ENCODE measurements at regions not wholly inside any gene's neighbourhood (a gene's known extent, or its start where the extent isn't known, plus 50 kb on each side); places are given as distances from the start of the nearest gene placed in this dataset.

- TF ChIP-seq, protein P1, sequence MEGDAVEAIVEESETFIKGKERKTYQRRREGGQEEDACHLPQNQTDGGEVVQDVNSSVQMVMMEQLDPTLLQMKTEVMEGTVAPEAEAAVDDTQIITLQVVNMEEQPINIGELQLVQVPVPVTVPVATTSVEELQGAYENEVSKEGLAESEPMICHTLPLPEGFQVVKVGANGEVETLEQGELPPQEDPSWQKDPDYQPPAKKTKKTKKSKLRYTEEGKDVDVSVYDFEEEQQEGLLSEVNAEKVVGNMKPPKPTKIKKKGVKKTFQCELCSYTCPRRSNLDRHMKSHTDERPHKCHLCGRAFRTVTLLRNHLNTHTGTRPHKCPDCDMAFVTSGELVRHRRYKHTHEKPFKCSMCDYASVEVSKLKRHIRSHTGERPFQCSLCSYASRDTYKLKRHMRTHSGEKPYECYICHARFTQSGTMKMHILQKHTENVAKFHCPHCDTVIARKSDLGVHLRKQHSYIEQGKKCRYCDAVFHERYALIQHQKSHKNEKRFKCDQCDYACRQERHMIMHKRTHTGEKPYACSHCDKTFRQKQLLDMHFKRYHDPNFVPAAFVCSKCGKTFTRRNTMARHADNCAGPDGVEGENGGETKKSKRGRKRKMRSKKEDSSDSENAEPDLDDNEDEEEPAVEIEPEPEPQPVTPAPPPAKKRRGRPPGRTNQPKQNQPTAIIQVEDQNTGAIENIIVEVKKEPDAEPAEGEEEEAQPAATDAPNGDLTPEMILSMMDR (IDR thresholded peaks at IDR 0.05; ENCODE audit: insufficient read depth, low read depth, low read length): no peak
- no peak for TF ChIP-seq EZH2 (IDR thresholded peaks at IDR 0.05; ENCODE audit: insufficient read depth, low read length)
These were observed 544.0 kb downstream of the SPRY1 start for GRCh38 chr4:123940604-123941003.
